Suprapubic skin (tissue), 3 donors: ENCODE measurements at regions not wholly inside any gene's neighbourhood (a gene's known extent, or its start where the extent isn't known, plus 50 kb on each side); places are given as distances from the start of the nearest gene placed in this dataset.

Experiments
- EP300 ChIP-seq: sonication (generic); formaldehyde crosslinking; IDR thresholded peaks from one replicate; pipeline ENCODE4 v1.6.1; 2017; ENCODE audit warnings: antibody characterized with exemption
- TF ChIP-seq, protein P1 (sequence below), 2 donors: fragments of 200-600 bp in 1 of 2; fragments of 450-650 bp in 1 of 2; sonication (generic) in 1 of 2; IDR thresholded peaks; one replicate each; pipeline ENCODE4 v1.5.1; 2016 to 2019; ENCODE audit warnings: antibody characterized with exemption in 2 of 2, mild to moderate bottlenecking in 1 of 2, moderate library complexity in 1 of 2

- TF ChIP-seq, protein P1, sequence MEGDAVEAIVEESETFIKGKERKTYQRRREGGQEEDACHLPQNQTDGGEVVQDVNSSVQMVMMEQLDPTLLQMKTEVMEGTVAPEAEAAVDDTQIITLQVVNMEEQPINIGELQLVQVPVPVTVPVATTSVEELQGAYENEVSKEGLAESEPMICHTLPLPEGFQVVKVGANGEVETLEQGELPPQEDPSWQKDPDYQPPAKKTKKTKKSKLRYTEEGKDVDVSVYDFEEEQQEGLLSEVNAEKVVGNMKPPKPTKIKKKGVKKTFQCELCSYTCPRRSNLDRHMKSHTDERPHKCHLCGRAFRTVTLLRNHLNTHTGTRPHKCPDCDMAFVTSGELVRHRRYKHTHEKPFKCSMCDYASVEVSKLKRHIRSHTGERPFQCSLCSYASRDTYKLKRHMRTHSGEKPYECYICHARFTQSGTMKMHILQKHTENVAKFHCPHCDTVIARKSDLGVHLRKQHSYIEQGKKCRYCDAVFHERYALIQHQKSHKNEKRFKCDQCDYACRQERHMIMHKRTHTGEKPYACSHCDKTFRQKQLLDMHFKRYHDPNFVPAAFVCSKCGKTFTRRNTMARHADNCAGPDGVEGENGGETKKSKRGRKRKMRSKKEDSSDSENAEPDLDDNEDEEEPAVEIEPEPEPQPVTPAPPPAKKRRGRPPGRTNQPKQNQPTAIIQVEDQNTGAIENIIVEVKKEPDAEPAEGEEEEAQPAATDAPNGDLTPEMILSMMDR (IDR thresholded peaks at IDR 0.05): no peak
- TF ChIP-seq EP300: no peak
These were observed 1067.6 kb upstream of the CELF2 start for GRCh38 chr10:9950070-9950469.
